ENCODE measurements at regions not wholly inside any gene's neighbourhood (a gene's known extent, or its start where the extent isn't known, plus 50 kb on each side); places are given as distances from the start of the nearest gene placed in this dataset.

GRCh38 chrX:9311421-9312160, 153.3 kb upstream of the TBL1X start:
- no peak for DNase-seq (ENCODE audit: low read depth in 3 of 3, low spot score in 2 of 3)

- DNase-seq (ENCODE audit: low read depth in 3 of 3, low spot score in 2 of 3) = no peak
Measured at GRCh38 chrX:9312922-9313867, 151.7 kb upstream of the TBL1X start.

DNA sequence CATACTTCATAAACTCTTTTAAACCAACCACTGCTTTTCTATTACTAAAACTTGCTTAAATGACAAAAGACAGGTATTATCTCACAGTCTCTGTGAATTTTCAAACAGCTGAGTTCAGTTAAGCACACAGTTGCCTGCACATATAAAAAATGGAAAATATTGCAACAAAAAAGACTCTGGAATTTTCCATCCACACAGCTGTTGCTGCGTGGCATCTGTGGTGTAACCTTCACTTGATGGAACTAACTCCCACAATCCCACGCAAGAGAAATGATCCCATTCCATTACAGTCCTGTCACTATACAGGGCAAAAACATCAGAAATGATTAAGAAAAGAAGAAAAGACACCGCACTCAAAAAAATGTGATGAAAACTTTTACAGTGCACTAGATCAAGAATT, 149.8 kb upstream of the TBL1X start:
- DNase-seq (ENCODE audit: low read depth in 3 of 3, low spot score in 2 of 3) = no peak

GRCh38 chrX:9316096-9316495, 148.8 kb upstream of the TBL1X start:
- no peak for DNase-seq (ENCODE audit: low read depth in 3 of 3, low spot score in 2 of 3)

DNA sequence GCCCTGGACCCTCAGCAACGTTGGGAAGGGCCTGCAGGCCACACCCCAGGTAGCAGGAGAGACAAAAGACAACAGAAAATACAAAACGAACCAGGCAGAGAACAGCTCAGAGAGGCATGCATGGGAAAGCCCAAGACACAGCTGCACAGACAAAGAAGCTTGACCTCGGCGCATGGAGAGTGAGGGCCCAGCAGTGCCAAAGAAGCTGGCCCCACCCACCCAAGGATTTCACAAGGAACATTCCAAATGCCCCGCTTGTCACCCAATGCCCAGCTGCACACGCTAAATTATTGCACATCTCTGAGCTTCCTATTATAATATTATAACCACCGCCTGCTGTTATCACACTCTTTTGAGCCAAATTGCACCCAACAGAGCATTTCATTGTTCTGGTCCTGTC, 147.7 kb upstream of the TBL1X start:
- DNase-seq (ENCODE audit: low read depth in 3 of 3, low spot score in 2 of 3) = no peak

GRCh38 chrX:9318213-9318612, 146.6 kb upstream of the TBL1X start:
- DNase-seq (ENCODE audit: low read depth in 3 of 3, low spot score in 2 of 3) = no peak

- no peak for DNase-seq (ENCODE audit: low read depth in 3 of 3, low spot score in 2 of 3)
Measured at GRCh38 chrX:9318766-9319165, 146.1 kb upstream of the TBL1X start.

DNA sequence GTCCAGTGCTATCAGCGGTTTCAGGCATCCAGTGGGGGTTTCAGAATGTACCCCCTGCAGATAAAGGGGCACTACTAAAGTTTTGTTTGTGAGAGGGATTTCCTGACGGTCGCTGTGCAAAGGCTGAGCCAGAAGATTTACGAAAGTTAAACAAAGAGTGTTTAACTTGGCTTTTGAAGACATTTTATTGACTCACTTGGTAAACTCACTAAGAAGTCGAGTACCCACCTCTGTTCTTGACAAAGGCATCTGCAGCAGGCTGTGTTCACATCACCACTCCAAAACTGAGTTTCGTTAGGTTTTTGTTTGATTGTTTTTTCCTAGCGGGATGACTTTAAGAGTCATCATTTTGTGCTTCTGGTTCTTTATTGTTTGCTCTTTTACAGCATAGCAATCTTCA, 143.9 kb upstream of the TBL1X start:
- no peak for DNase-seq (ENCODE audit: low read depth in 3 of 3, low spot score in 2 of 3)

GRCh38 chrX:9324676-9325075, 140.2 kb upstream of the TBL1X start:
- no peak for DNase-seq (ENCODE audit: low read depth in 3 of 3, low spot score in 2 of 3)

GRCh38 chrX:9326369-9326768, 138.5 kb upstream of the TBL1X start:
- no peak for DNase-seq (ENCODE audit: low read depth in 3 of 3, low spot score in 2 of 3)

DNA sequence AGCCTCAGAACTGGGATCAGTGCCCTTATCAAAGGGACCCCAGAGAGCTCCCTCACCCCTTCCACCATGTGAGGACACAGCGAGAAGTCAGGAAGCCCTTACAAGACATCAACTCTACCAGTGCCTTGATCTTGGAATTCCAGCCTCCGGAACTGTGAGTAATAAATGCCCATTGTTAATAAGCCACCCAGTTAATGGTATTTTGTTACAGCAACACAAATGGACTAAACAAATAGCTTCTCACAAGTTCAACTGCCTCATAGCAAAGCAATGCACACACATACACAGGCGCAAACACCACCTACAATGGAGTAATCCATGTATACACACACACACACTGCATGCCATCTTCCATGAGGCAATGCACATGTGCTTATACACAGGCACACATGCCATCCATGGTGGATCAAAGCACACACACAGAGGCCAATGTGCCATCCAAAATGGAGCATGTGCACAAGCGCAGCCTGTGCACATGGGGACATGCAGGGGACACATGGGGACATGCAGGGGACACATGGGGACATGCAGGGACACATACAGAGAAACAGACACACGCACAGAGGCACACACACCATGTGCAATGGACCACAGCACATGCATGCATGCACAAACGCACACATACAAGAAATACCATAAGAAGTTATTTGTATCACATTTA, 137.6 kb upstream of the TBL1X start:
- DNase-seq (ENCODE audit: low read depth in 3 of 3, low spot score in 2 of 3) = no peak

- DNase-seq (ENCODE audit: low read depth in 3 of 3, low spot score in 2 of 3) = no peak
Measured at GRCh38 chrX:9327747-9328145, 137.1 kb upstream of the TBL1X start.

GRCh38 chrX:9329056-9329455, 135.8 kb upstream of the TBL1X start:
- no peak for DNase-seq (ENCODE audit: low read depth in 3 of 3, low spot score in 2 of 3)

- DNase-seq (ENCODE audit: low read depth in 3 of 3, low spot score in 2 of 3) = no peak
Measured at GRCh38 chrX:9330249-9330982, 134.4 kb upstream of the TBL1X start.

GRCh38 chrX:9333873-9334560, 130.8 kb upstream of the TBL1X start:
- no peak for DNase-seq (ENCODE audit: low read depth in 3 of 3, low spot score in 2 of 3)

DNA sequence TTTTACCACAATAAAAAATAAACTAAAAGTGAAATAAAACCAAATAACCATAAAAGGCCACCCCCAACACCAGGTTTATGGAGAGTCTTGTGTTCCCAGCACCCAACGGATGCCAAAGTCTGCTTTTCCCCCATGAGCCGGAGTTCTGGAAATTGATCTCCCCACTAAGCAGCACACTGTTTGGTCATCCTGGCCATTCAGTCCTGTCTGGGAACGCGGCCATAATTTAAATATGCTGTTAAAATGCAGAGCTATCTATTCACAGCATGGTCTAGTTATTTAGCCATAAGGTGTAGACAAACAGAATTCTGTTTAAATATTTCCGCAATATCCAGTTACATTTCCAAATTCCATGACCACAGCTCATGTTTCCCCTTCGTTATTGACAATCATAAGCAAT, 129.6 kb upstream of the TBL1X start:
- no peak for DNase-seq (ENCODE audit: low read depth in 3 of 3, low spot score in 2 of 3)

DNA sequence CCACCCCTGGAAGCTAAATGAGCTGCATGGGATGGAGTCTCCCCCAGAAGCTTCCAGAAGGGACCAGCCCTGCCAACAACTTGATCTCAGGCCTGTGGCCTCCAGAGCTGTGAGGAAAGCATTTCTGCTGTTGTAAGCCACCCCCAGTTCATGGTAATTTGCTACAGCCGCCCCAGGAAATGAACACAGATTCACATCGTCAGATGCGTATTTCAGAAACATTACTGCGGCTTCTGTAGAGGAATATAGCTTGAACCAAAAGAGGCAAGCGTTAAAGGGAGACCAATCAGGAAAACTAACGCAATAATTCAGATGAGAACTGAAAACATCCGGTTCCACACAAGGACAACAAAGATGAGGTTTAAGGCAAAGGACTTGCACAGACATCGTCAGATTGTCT, 128.4 kb upstream of the TBL1X start:
- no peak for DNase-seq (ENCODE audit: low read depth in 3 of 3, low spot score in 2 of 3)

- DNase-seq (ENCODE audit: low read depth in 3 of 3, low spot score in 2 of 3) = no peak
Measured at GRCh38 chrX:9337046-9337445, 127.8 kb upstream of the TBL1X start.

DNA sequence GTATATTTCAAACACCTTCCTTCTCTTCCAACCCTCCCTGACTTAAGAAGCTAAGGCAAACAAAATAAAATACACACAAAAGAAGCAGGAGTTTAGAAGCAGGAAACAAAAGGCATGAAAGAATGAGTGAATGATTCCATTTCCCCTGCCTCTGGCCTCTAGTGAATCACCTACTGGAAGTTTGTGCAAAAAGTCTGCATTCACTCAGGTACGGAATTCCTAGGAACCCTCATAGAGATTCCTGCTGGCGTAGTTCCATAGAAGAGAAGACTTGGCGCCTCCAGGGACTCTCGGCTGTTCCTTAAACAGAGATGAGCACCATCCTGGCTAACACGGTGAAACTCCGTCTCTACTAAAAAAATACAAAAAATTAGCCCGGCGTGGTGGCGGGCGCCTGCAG, 125.9 kb upstream of the TBL1X start:
- DNase-seq (ENCODE audit: low read depth in 3 of 3, low spot score in 2 of 3) = no peak

Data from right renal cortex interstitium (tissue), 3 donors.